GM19023 (cell line): ENCODE measurements at regions not wholly inside any gene's neighbourhood (a gene's known extent, or its start where the extent isn't known, plus 50 kb on each side); places are given as distances from the start of the nearest gene placed in this dataset.
"Not testable (repeated sequence)": the region's sequence is repeated elsewhere in the genome, so short reads cannot be mapped to it uniquely, and the experiment has no call there.

Experiments used
- ATAC-seq: cut with Tn5 transposase; IDR thresholded peaks from one replicate; pipeline ENCODE4 v1.9.1; 2021; ENCODE audit warnings: mild to moderate bottlenecking, moderate library complexity; ENCODE audit not compliant: unreplicated experiment

DNA sequence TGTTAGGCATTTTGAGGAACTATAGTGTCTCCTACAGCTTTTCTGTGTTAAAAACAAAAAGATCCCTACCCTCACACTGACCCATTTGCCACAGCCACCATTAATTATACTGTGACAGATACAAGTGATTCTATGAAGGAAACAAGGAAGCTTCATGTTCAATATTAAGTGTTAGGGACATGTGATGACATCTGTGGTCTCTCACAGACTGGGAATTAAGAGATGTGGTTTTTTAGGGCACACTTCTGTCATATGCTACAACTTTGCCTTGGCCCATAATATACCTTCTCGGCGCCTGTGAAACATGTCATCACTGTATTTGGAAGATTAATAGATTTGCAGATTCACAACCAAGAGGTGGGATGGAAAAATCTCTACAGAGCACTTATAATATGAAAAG, 102.9 kb upstream of the TCF21 start:
- no peak for ATAC-seq

GRCh38 chr6:133787122-133787521, 101.8 kb upstream of the TCF21 start:
- no peak for ATAC-seq

GRCh38 chr6:133787859-133788505, 100.9 kb upstream of the TCF21 start:
- no peak for ATAC-seq

DNA sequence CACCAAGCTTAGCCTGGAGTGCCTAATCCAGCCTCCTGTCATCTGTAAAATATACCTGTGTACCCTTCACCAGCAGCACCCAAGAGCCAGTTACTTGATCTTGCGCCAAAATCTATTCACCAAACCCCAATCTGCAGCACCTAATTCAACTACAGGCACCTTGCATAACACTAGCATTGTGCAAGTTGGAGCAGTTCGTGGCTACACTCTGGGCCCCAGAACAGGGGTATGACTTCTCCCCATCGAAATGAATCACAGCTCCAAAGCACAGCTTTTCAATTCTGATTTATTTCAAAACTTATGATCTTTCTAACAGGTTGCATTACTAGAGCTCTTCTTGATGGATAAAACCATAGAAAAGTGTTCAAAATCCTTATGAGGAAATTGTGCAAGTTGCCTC, 100.4 kb upstream of the TCF21 start:
- no peak for ATAC-seq

DNA sequence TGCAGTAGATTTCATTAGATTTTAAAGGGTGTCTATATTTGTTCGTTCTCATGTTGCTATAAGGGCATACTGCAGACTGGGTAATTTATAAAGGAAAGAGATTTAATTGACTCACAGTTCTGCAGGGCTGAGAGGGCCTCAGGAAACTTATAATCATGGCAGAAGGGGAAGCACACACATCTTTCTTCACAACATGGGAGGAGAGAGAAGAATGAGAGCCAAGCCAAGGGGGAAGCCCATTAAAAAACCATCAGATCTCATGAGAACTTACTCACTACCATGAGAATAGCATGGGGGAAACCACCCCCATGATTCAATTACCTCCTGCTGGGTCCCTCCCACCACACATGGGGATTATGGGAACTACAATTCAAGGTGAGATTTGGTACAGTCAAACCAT, 99.5 kb upstream of the TCF21 start:
- not testable (repeated sequence) for ATAC-seq

DNA sequence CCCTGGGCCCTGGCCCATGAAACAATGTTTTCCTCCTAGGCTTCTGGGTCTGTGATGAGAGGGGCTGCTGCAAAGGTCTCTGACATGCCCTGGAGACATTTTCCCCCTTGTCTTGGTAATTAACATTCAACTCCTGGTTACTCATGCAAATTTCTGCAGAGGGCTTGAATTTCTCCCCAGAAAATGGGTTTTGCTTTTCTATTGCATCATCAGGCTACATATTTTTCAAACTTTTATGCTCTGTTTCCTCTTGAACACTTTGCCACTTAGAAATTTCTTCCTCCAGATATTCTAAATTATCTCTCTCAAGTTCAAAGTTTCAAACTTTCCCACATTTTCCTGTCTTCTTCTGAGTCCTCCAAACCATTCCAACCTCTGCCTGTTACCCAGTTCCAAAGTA, 98.2 kb upstream of the TCF21 start:
- ATAC-seq = not testable (repeated sequence)

- ATAC-seq = not testable (repeated sequence)
Measured at GRCh38 chr6:133795051-133795450, 93.9 kb upstream of the TCF21 start.

- ATAC-seq = no peak
Measured at GRCh38 chr6:133796235-133796634, 92.7 kb upstream of the TCF21 start.

GRCh38 chr6:133799043-133799442, 89.9 kb upstream of the TCF21 start:
- ATAC-seq = no peak

- no peak for ATAC-seq
Measured at GRCh38 chr6:133802861-133803260, 86.1 kb upstream of the TCF21 start.

- no peak for ATAC-seq
Measured at GRCh38 chr6:133804265-133804664, 84.6 kb upstream of the TCF21 start.

- ATAC-seq = no peak
Measured at GRCh38 chr6:133805876-133806275, 83.0 kb upstream of the TCF21 start.

- no peak for ATAC-seq
Measured at GRCh38 chr6:133806382-133807140, 82.4 kb upstream of the TCF21 start.

- ATAC-seq = no peak
Measured at GRCh38 chr6:133807501-133807900, 81.4 kb upstream of the TCF21 start.

DNA sequence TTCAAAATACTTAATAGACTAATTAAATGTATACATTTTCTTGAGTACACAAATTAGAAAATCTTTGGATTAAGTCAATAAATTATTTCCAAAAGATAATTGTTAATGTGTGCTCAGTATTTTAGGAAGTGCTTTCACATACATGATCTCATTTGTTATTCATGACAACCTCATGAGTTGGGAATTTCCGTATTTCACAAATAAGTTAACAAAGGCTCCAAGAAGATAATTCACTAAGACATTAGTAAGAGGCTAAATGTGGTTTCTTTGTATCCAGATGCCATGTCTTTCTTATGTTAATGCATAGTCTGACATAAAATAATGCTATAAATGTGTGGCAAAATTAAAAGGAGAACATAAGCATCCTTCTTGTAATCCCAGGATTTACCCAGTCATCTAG, 79.5 kb upstream of the TCF21 start:
- ATAC-seq = no peak

- ATAC-seq = no peak
Measured at GRCh38 chr6:133811557-133811956, 77.4 kb upstream of the TCF21 start.

DNA sequence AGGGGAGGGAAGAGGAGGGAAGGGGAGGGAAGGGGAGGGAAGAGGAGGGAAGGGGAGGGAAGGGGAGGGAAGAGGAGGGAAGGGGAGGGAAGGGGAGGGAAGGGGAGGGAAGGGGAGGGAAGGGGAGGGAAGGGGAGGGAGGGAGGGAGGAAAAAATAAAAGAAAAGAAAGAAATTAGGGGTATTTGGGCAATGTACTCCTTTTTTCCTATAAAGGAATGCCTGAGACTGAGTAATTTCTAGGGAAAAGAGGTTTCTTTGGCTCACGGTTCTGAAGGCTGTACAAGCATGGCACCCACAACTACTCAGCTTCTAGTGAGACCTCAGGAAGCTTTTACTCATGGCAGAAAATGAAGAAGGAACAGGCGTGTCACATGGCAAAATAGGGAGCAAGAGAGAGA, 76.5 kb upstream of the TCF21 start:
- ATAC-seq = not testable (repeated sequence)

DNA sequence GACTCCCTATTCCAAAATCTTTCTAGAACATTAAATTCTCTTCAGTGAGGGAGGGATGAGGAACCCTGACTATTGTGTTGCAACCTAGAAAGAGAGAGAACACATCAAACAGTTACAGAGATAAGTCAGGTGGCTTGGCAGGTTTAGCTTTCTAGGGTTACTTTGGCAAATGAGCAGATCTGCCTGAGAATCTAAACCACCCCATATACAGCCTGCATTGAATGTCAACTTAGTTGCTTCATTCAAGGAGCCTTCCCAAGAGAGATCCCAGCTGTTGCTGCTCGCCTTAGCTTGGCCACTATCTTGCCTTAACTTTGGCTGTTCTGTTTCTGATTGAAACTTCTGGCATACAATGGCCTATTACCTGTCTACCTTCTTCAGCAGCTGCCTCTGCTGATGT, 74.7 kb upstream of the TCF21 start:
- no peak for ATAC-seq

DNA sequence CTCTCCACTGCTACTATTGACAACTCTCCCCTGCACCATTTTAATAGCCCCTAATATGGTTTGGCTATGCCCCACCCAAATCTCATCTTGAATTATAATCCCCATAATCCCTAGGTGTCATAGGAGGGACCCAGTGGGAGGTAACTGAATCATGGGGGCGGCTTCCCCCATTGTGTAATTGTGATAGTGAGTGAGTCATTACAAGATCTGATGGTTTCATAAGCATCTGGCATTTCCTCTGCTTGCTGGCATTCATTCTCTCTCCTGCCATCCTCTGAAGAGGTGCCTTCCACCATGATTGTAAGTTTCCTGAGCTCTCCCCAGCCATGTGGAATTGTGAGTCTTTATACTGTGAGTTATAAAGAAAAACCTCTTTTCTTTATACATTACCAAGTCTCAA, 74.1 kb upstream of the TCF21 start:
- ATAC-seq = no peak

DNA sequence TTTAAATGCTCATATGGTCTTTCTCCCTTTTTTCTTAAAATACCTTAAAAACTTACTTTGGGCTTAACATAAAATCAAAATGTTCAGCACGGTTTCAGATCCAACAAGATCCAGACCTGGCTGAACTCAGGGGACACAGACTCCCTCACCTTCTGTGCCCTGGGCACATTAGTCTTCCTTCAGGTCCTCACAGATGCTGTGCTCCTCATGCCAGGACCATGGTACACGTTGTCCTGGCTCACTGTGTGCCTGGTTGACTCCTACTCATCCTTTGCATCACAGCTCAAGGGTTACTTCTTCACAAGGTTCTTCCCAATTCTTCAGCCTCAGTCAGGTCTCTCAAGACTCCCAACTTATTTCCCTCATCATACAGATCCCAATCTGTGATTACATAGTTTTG, 73.6 kb upstream of the TCF21 start:
- ATAC-seq = no peak

GRCh38 chr6:133816171-133816570, 72.7 kb upstream of the TCF21 start:
- ATAC-seq = no peak

- ATAC-seq = no peak
Measured at GRCh38 chr6:133817460-133818047, 71.4 kb upstream of the TCF21 start.
